Keratinocyte (primary cell): ENCODE measurements at regions not wholly inside any gene's neighbourhood (a gene's known extent, or its start where the extent isn't known, plus 50 kb on each side); places are given as distances from the start of the nearest gene placed in this dataset.

Experiments
- DNase-seq: peaks from one replicate; pipeline ENCODE4 v3.0.0-alpha.2; 2011; ENCODE audit warnings: low read depth, missing footprints, low spot score
- FAIRE-seq: peaks from 2 replicates; lab custom pipeline; 2011; peaks lifted over from hg19 to GRCh38; lab: Jason Lieb, UNC
- H2AFZ ChIP-seq: 2 replicates; pipeline ENCODE4 v1.6.0; 2012; ENCODE audit warnings: low read length, control low read depth, inconsistent platforms; ENCODE audit not compliant: control insufficient read depth
- H3K27ac ChIP-seq: 2 replicates; pipeline ENCODE4 v1.5.1; 2011; ENCODE audit warnings: low read length; ENCODE audit not compliant: control insufficient read depth, insufficient read depth
- H3K27me3 ChIP-seq: 3 replicates; pipeline ENCODE4 v1.6.0; 2011; ENCODE audit warnings: low read length; ENCODE audit not compliant: control insufficient read depth, insufficient read depth; ENCODE audit errors: extremely low read depth
- H3K36me3 ChIP-seq, 2 experiments: 2 replicates in 1 of 2; 3 replicates in 1 of 2; pipeline ENCODE4 v1.5.1; 2011; ENCODE audit warnings: low read length in 2 of 2, mild to moderate bottlenecking in 1 of 2; ENCODE audit not compliant: control insufficient read depth in 2 of 2, insufficient read depth in 2 of 2; ENCODE audit errors: extremely low read depth in 1 of 2
- H3K4me1 ChIP-seq: 3 replicates; pipeline ENCODE4 v1.5.1; 2011; ENCODE audit warnings: low read length; ENCODE audit not compliant: control insufficient read depth, insufficient read depth; ENCODE audit errors: extremely low read depth
- H3K4me2 ChIP-seq: 3 replicates; pipeline ENCODE4 v1.6.0; 2011; ENCODE audit warnings: low read depth, low read length; ENCODE audit not compliant: control insufficient read depth, insufficient read depth; ENCODE audit errors: extremely low read depth
- H3K4me3 ChIP-seq, 3 experiments: fragments of 200-600 bp in 1 of 3; sonication (generic) in 1 of 3; 2 replicates in 2 of 3; 3 replicates in 1 of 3; pipeline ENCODE4 v1.5.1; 2011 to 2016; ENCODE audit warnings: low read length in 3 of 3, mild to moderate bottlenecking in 3 of 3, control low read depth in 2 of 3, inconsistent platforms in 1 of 3, low read depth in 1 of 3, mixed read lengths in 1 of 3, mixed run types in 1 of 3, moderate library complexity in 1 of 3; ENCODE audit not compliant: control insufficient read depth in 2 of 3, insufficient read depth in 2 of 3; ENCODE audit errors: extremely low read depth in 1 of 3
- H3K79me2 ChIP-seq: 2 replicates; pipeline ENCODE4 v1.6.0; 2012; ENCODE audit warnings: low read length; ENCODE audit not compliant: control insufficient read depth, insufficient read depth
- H3K9ac ChIP-seq: 3 replicates; pipeline ENCODE4 v1.6.0; 2011; ENCODE audit warnings: low read length; ENCODE audit not compliant: control insufficient read depth, insufficient read depth; ENCODE audit errors: extremely low read depth
- H3K9me1 ChIP-seq: 3 replicates; pipeline ENCODE4 v1.6.0; 2011; ENCODE audit warnings: low read length; ENCODE audit not compliant: control insufficient read depth, insufficient read depth; ENCODE audit errors: extremely low read depth
- H3K9me3 ChIP-seq: 2 replicates; pipeline ENCODE4 v1.5.1; 2012; ENCODE audit warnings: low read depth, low read length; ENCODE audit not compliant: control insufficient read depth
- H4K20me1 ChIP-seq: 3 replicates; pipeline ENCODE4 v1.6.0; 2011; ENCODE audit warnings: low read length; ENCODE audit not compliant: control insufficient read depth, insufficient read depth; ENCODE audit errors: extremely low read depth
- CTCF ChIP-seq, 3 experiments: IDR thresholded peaks in 1 of 3; conservative IDR thresholded peaks in 1 of 3; optimal IDR thresholded peaks in 1 of 3; 2 replicates in 2 of 3; 3 replicates in 1 of 3; pipeline versions ENCODE3 to v1.5.1; 2011; ENCODE audit warnings: low read length in 3 of 3, mild to moderate bottlenecking in 3 of 3, moderate library complexity in 2 of 3, control low read depth in 1 of 3, inconsistent platforms in 1 of 3; ENCODE audit not compliant: insufficient read depth in 2 of 3; ENCODE audit errors: extremely low read depth in 1 of 3
- EZH2 ChIP-seq: IDR thresholded peaks from one replicate; pipeline ENCODE4 v1.6.1; 2012; ENCODE audit warnings: inconsistent platforms, mild to moderate bottlenecking, low read length, moderate library complexity
- dilution Hi-C: fragments of 300-500 bp; cut with MboI; formaldehyde crosslinking; loops from one replicate; pipeline ENCODE4 v1.7.0; 2020; ENCODE audit warnings: low sequenced_read_pairs; ENCODE audit not compliant: extremely low pct_ligation_motif_present

GRCh38 chr12:28090835-28091234 lies 99.4 kb upstream of the CCDC91 start:
- DNase-seq (no peak), FAIRE-seq (no peak)
- no peaks in the 10 kb centered on the region for H3K36me3 ChIP-seq
- H3K9me1 ChIP-seq, result no peaks in the 10 kb centered on the region
- dilution Hi-C loops, result no loop called here
- H4K20me1 ChIP-seq, result no peaks in the 10 kb centered on the region
- H3K27ac ChIP-seq, result no peak overlapping the region
- no peaks in the 10 kb centered on the region for H3K27me3 ChIP-seq
- no peaks in the 10 kb centered on the region for H3K79me2 ChIP-seq
- no peak overlapping the region for H3K9ac ChIP-seq
- TF ChIP-seq EZH2, result no peak
- no peak for TF ChIP-seq CTCF (optimal IDR thresholded peaks at IDR 0.05 in 1 of 3, IDR thresholded peaks at IDR 0.05 in 1 of 3, conservative IDR thresholded peaks at IDR 0.05 in 1 of 3; ENCODE audit: extremely low read depth in 1 of 3, insufficient read depth in 2 of 3, low read length in 3 of 3)
- H3K4me2 ChIP-seq, result no peak overlapping the region
- H2AFZ ChIP-seq, result no peak overlapping the region
- H3K9me3 ChIP-seq, result no peaks in the 10 kb centered on the region
- H3K4me3 ChIP-seq, result no peak overlapping the region
- peaks cover 25% of the 10 kb centered on the region for H3K4me1 ChIP-seq

- no peak overlapping the region for H3K4me3 ChIP-seq
- no peak for TF ChIP-seq EZH2
- no peak for TF ChIP-seq CTCF (optimal IDR thresholded peaks at IDR 0.05 in 1 of 3, IDR thresholded peaks at IDR 0.05 in 1 of 3, conservative IDR thresholded peaks at IDR 0.05 in 1 of 3; ENCODE audit: extremely low read depth in 1 of 3, insufficient read depth in 2 of 3, low read length in 3 of 3)
- H3K9me1 ChIP-seq, result no peaks in the 10 kb centered on the region
- dilution Hi-C loops, result no loop called here
- no peaks in the 10 kb centered on the region for H4K20me1 ChIP-seq
- DNase-seq (no peak), FAIRE-seq (no peak)
- no peaks in the 10 kb centered on the region for H3K79me2 ChIP-seq
- no peaks in the 10 kb centered on the region for H3K27me3 ChIP-seq
- H3K9me3 ChIP-seq, result no peaks in the 10 kb centered on the region
- no peak overlapping the region for H3K9ac ChIP-seq
- H3K4me1 ChIP-seq, result peaks cover 25% of the 10 kb centered on the region
- H3K27ac ChIP-seq, result no peak overlapping the region
- no peak overlapping the region for H3K4me2 ChIP-seq
- H3K36me3 ChIP-seq, result no peaks in the 10 kb centered on the region
- H2AFZ ChIP-seq, result no peak overlapping the region
These were observed 97.9 kb upstream of the CCDC91 start for GRCh38 chr12:28092396-28092795.
